ENCODE measurements at regions not wholly inside any gene's neighbourhood (a gene's known extent, or its start where the extent isn't known, plus 50 kb on each side); places are given as distances from the start of the nearest gene placed in this dataset.

DNA sequence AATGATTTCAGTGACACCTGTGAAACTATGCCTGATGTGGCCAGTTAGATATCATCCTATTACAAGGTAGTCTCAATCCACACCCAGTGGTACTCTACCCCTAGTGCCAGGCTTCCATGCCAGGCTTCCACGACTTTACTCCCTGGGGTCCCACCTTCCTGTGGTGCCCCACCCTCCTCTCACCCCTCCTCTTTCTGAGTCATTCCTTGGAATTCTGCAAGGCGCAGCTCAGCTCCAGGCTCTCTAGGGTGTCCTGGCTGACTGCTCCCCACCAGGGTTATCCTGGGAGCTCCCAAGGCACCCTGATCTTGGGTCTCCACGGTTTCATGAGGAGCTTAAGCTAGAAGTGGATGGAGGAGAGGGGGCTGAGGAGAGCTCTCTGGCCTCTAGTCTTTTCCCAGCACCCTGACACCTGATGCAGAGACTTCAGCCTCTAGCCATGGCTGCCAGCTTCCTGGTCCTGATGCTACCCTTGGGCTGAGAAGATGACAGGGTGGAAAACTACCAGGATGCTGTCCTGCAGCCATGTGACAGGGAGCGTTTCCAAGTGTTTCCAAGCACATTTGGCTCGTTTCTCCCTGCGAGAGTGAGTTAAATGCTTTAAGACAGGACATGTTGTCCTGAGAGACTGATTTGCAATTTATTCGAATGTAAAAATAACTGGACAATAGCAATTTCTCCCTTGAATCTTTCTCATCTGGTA lies 1461.2 kb downstream of the TBC1D22A start:
- no peak for DNase-seq
- Histone ChIP-seq H3K27me3 (no peaks in the 10 kb centered on the region), H3K4me1 (no peaks in the 10 kb centered on the region), H3K27ac (no peak overlapping the region), H3K9me3 (no peaks in the 10 kb centered on the region), H3K4me3 (no peak overlapping the region), H3K36me3 (no peaks in the 10 kb centered on the region)
- intact Hi-C loops (cut with DNase I): no loop called here
- TF ChIP-seq, protein P1, sequence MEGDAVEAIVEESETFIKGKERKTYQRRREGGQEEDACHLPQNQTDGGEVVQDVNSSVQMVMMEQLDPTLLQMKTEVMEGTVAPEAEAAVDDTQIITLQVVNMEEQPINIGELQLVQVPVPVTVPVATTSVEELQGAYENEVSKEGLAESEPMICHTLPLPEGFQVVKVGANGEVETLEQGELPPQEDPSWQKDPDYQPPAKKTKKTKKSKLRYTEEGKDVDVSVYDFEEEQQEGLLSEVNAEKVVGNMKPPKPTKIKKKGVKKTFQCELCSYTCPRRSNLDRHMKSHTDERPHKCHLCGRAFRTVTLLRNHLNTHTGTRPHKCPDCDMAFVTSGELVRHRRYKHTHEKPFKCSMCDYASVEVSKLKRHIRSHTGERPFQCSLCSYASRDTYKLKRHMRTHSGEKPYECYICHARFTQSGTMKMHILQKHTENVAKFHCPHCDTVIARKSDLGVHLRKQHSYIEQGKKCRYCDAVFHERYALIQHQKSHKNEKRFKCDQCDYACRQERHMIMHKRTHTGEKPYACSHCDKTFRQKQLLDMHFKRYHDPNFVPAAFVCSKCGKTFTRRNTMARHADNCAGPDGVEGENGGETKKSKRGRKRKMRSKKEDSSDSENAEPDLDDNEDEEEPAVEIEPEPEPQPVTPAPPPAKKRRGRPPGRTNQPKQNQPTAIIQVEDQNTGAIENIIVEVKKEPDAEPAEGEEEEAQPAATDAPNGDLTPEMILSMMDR (IDR thresholded peaks at IDR 0.05): no peak
- no peak for TF ChIP-seq EP300 (IDR thresholded peaks at IDR 0.05)
- WGBS, 2 donors: 65 to 71% methylated on average over 7 of the region's 7 CpGs

DNA sequence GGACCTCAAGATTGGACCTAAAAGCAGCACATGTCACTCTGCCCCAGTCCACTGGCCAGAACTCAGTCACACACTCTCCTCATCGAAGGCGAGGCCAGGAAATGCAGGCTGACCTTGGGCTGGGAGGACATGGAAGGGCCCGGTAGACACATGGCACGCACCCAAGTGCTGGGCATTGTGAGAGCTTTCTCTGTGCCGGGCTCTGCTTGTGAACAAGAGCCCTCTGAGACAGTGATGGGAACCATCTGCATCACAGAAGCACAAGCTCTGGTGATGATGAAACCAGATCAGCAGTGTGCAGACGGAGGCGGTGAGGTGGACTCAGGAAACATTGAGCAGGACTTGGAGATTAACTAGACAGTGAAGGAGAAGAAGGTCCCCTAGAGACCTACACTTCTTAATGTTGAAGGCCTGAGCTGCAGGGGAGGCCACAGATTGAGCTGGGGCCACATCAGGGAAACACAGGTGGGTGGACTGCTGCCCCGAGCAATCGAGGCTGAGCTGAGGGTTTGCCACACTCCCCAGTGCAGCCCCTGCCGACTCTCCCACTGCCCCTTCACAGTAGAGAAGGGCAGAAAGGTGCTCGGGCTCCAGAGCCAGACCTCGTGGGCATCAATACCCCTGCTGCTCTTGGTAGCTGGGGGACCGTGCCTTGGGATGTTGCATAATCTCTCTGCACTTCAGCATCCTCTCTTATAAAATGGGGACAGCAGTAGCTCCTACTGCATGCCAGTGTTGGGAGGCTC lies 1460.5 kb downstream of the TBC1D22A start:
- 86 to 90% methylated on average over 13 of the region's 13 CpGs for WGBS, 2 donors
- no peaks in the 10 kb centered on the region for H3K27me3 ChIP-seq
- intact Hi-C loops (cut with DNase I): no loop called here
- H3K9me3 ChIP-seq: no peaks in the 10 kb centered on the region
- H3K4me3 ChIP-seq: no peak overlapping the region
- no peak for DNase-seq
- TF ChIP-seq EP300 (IDR thresholded peaks at IDR 0.05) (no peak), POLR2A (IDR thresholded peaks at IDR 0.05) (no peak), POLR2AphosphoS5 (IDR thresholded peaks at IDR 0.05) (no peak)
- TF ChIP-seq, protein P1 (IDR thresholded peaks at IDR 0.05): no peak
- no peaks in the 10 kb centered on the region for H3K4me1 ChIP-seq
- H3K36me3 ChIP-seq: no peaks in the 10 kb centered on the region
- no peak overlapping the region for H3K27ac ChIP-seq

DNA sequence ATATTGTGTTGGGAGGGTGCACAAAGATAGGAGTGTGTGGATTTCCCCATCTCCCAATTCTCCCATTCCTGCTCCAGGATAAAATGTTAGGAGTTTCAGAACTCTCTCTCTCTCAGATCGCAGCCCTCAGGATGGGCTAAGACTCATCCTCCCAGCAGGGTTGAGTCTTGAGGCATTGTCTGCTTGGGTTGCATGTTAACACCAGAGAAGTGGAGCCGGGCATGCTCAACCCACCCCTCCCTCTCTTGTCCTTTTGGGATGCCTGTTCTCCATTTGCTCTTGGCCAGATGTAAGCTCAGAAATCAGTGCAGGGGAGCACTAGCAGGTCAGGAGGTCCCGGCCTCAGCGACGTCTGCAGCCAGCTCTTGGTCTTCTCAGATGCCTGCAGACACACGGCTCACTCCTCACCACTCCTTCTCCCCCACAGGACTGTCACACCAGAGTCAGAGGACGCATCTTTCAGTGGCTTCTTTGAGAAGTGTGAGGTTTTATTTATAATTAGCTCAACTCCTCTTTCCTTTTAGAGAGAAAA lies 1456.5 kb downstream of the TBC1D22A start:
- peaks cover 0 to 4% (median 0%) of the 10 kb centered on the region in 3 donors for H3K27me3 ChIP-seq

DNA sequence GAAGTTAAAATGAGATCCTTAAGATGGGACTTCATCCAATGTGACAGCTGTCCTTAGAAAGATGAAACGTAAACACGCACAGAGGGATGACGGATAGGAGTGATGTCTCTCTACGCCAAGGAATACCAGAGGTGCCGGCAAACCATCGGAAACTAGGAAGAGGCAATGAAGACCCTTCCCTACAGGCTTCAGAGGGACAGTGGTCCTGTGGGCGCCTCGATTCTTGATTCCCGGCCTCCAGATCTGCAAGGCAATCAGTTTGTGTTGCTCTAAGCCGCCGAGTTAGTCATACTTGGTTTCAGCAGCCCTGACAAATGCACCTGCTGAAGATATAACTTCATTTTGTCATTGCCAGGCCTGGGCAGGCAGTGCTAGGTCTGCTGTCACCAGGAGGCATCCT lies 1455.1 kb downstream of the TBC1D22A start:
- H3K27ac ChIP-seq: no peak overlapping the region
- H3K4me3 ChIP-seq: no peak overlapping the region
- no peaks in the 10 kb centered on the region for H3K9me3 ChIP-seq
- intact Hi-C loops (cut with DNase I): no loop called here
- H3K27me3 ChIP-seq: peaks cover 0 to 8% (median 0%) of the 10 kb centered on the region in 3 donors
- H3K4me1 ChIP-seq: no peaks in the 10 kb centered on the region
- DNase-seq: no peak
- 91 to 93% methylated on average over 11 of the region's 11 CpGs for WGBS, 2 donors
- H3K36me3 ChIP-seq: no peaks in the 10 kb centered on the region
- TF ChIP-seq POLR2AphosphoS5 (IDR thresholded peaks at IDR 0.05): no peak
- no peak for TF ChIP-seq POLR2A (IDR thresholded peaks at IDR 0.05)
- TF ChIP-seq, protein P1 (IDR thresholded peaks at IDR 0.05): no peak
- TF ChIP-seq EP300 (IDR thresholded peaks at IDR 0.05): no peak

More for the DNA sequence above, 1456.5 kb downstream of the TBC1D22A start:
- H3K36me3 ChIP-seq: no peaks in the 10 kb centered on the region
- H3K4me1 ChIP-seq: no peaks in the 10 kb centered on the region
- no peak overlapping the region for H3K4me3 ChIP-seq
- 61 to 79% methylated on average over 7 of the region's 7 CpGs for WGBS, 2 donors
- H3K9me3 ChIP-seq: no peaks in the 10 kb centered on the region
- TF ChIP-seq POLR2AphosphoS5 (IDR thresholded peaks at IDR 0.05) (no peak), POLR2A (IDR thresholded peaks at IDR 0.05) (no peak), EP300 (IDR thresholded peaks at IDR 0.05) (no peak)
- TF ChIP-seq, protein P1 (IDR thresholded peaks at IDR 0.05): no peak
- no peak for DNase-seq
- intact Hi-C loops (cut with DNase I): no loop called here
- no peak overlapping the region for H3K27ac ChIP-seq
